DOHH2 (cell line): ENCODE measurements at regions not wholly inside any gene's neighbourhood (a gene's known extent, or its start where the extent isn't known, plus 50 kb on each side); places are given as distances from the start of the nearest gene placed in this dataset.

ENCODE experiments used
- H3F3A ChIP-seq: fragments of 200-600 bp; sonication (generic), shearing (Covaris generic); 2 replicates; pipeline ENCODE4 v1.6.0; 2016; ENCODE audit warnings: antibody characterized with exemption, mild to moderate bottlenecking; ENCODE audit not compliant: control insufficient read depth, insufficient read depth
- H3K27ac ChIP-seq: fragments of 200-600 bp; sonication (generic); 2 replicates; pipeline ENCODE4 v1.5.1; 2014; ENCODE audit warnings: low read depth, mild to moderate bottlenecking, low read length, moderate library complexity
- H3K27me3 ChIP-seq: fragments of 200-600 bp; sonication (generic); 2 replicates; pipeline ENCODE4 v1.6.1; 2014; ENCODE audit warnings: mild to moderate bottlenecking, low read length, mixed read lengths; ENCODE audit not compliant: control insufficient read depth
- H3K36me3 ChIP-seq: fragments of 200-600 bp; sonication (generic); 2 replicates; pipeline ENCODE4 v1.6.1; 2014; ENCODE audit warnings: mild to moderate bottlenecking, low read length, moderate library complexity, mixed read lengths; ENCODE audit not compliant: control insufficient read depth
- H3K4me1 ChIP-seq: fragments of 200-600 bp; sonication (generic); 2 replicates; pipeline ENCODE4 v1.6.1; 2014; ENCODE audit warnings: mild to moderate bottlenecking, low read length, mixed read lengths; ENCODE audit not compliant: control insufficient read depth
- H3K4me2 ChIP-seq: fragments of 200-600 bp; sonication (generic); 2 replicates; pipeline ENCODE4 v1.6.0; 2014; ENCODE audit warnings: mild to moderate bottlenecking, low read length, moderate library complexity
- H3K4me3 ChIP-seq: fragments of 200-600 bp; sonication (generic); 2 replicates; pipeline ENCODE4 v1.5.1; 2014; ENCODE audit warnings: mild to moderate bottlenecking, low read length, mixed read lengths
- H3K79me2 ChIP-seq: fragments of 200-600 bp; sonication (generic); 2 replicates; pipeline ENCODE4 v1.6.1; 2014; ENCODE audit warnings: mild to moderate bottlenecking, low read length, mixed read lengths; ENCODE audit not compliant: control insufficient read depth
- H3K9me2 ChIP-seq: fragments of 200-600 bp; sonication (generic); replicated peaks from 2 replicates; pipeline ENCODE4 v1.6.1; 2014; ENCODE audit warnings: mild to moderate bottlenecking, low read length, mixed read lengths; ENCODE audit not compliant: control insufficient read depth
- H3K9me3 ChIP-seq: fragments of 200-600 bp; sonication (generic); 2 replicates; pipeline ENCODE4 v1.6.1; 2014; ENCODE audit warnings: antibody characterized with exemption, low read length, mixed read lengths; ENCODE audit not compliant: control insufficient read depth, insufficient read depth
- H4K20me1 ChIP-seq: fragments of 200-600 bp; sonication (generic); 2 replicates; pipeline ENCODE4 v1.6.0; 2014; ENCODE audit warnings: low read depth, mild to moderate bottlenecking, antibody characterized with exemption, low read length, moderate library complexity; ENCODE audit not compliant: control insufficient read depth, insufficient read depth
- EZH2phosphoT487 ChIP-seq: fragments of 200-600 bp; sonication (generic); IDR thresholded peaks from 2 replicates; pipeline ENCODE4 v1.6.1; 2017; ENCODE audit warnings: borderline replicate concordance, mild to moderate bottlenecking, antibody characterized with exemption, low read length, moderate library complexity, mixed read lengths
- TF ChIP-seq, protein P1 (sequence below): fragments of 200-600 bp; sonication (generic); IDR thresholded peaks from one replicate; pipeline ENCODE4 v1.5.1; 2014; ENCODE audit warnings: antibody characterized with exemption, mild to moderate bottlenecking, low read depth, low read length; ENCODE audit not compliant: poor library complexity, severe bottlenecking

DNA sequence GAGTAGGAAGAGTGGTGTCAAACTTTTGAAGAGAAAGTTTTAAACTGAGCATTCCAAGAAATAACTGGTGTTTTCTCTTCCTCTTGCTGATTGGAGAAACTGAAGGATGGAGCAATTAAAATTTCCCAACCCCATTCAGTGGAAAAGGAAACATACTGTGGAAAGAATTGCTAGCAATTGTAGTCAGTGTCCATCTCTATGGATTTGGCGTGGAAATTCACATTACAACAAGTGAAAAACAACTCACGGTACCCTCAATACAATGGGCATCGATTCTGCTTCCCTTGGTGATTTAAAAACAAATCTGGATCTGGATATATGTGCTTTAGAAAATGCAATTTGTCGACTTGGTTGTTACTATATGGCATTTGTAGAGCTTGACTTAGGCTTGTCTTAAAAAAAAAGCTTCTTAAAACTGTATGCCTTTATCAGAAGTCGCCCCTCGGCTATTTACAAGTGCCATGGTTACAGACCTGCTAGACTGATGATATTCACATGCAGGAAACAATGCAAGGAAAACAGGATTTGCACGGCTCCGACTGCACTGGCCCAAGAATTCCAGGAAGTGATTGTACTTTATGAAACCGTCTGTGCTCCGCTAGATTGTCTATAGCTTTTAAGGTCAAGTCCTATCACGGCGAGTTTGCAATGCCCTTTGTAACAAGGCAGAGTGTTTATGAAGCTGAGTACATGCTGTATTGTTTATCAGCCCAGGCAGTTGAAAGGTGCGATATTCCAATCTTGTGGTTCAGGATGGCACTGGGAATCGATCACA lies 131.7 kb upstream of the PHACTR1 start:
- TF ChIP-seq, protein P1, sequence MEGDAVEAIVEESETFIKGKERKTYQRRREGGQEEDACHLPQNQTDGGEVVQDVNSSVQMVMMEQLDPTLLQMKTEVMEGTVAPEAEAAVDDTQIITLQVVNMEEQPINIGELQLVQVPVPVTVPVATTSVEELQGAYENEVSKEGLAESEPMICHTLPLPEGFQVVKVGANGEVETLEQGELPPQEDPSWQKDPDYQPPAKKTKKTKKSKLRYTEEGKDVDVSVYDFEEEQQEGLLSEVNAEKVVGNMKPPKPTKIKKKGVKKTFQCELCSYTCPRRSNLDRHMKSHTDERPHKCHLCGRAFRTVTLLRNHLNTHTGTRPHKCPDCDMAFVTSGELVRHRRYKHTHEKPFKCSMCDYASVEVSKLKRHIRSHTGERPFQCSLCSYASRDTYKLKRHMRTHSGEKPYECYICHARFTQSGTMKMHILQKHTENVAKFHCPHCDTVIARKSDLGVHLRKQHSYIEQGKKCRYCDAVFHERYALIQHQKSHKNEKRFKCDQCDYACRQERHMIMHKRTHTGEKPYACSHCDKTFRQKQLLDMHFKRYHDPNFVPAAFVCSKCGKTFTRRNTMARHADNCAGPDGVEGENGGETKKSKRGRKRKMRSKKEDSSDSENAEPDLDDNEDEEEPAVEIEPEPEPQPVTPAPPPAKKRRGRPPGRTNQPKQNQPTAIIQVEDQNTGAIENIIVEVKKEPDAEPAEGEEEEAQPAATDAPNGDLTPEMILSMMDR, result no peak
- no peak for TF ChIP-seq EZH2phosphoT487
- H3F3A ChIP-seq, result no peaks in the 10 kb centered on the region
- no peaks in the 10 kb centered on the region for H3K79me2 ChIP-seq
- no peaks in the 10 kb centered on the region for H3K9me3 ChIP-seq
- H3K4me3 ChIP-seq, result no peak overlapping the region
- no peaks in the 10 kb centered on the region for H3K27me3 ChIP-seq
- H3K4me2 ChIP-seq, result no peak overlapping the region
- H3K9me2 ChIP-seq, result no peaks in the 10 kb centered on the region
- H3K4me1 ChIP-seq, result peaks cover 4% of the 10 kb centered on the region
- H4K20me1 ChIP-seq, result no peaks in the 10 kb centered on the region
- no peaks in the 10 kb centered on the region for H3K36me3 ChIP-seq
- no peak overlapping the region for H3K27ac ChIP-seq

DNA sequence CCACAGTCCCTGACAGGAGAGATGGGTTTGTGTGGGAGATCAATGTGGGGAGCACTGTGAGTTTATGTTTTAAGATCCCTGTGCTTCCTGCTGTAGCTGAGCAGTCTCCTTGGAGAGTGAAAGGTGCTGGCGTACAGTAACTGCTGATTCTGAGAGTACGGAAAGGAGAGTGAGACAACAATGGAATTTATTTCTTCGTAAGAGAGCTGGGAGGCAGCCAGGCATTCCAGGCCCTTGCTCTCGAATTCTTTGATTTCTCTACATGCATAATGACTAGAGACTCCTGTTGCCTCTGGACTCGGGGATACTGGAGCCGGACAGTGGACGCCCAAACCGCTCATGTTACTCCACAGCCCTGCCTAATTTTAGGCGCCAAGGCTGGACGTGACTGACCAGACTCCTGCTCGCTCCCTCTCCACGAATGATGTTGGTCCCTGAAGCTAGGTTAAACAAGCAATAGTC lies 131.0 kb upstream of the PHACTR1 start:
- H3K9me3 ChIP-seq, result no peaks in the 10 kb centered on the region
- no peaks in the 10 kb centered on the region for H3F3A ChIP-seq
- peaks cover 4% of the 10 kb centered on the region for H3K4me1 ChIP-seq
- TF ChIP-seq EZH2phosphoT487, result no peak
- TF ChIP-seq, protein P1, result no peak
- H4K20me1 ChIP-seq, result no peaks in the 10 kb centered on the region
- H3K4me3 ChIP-seq, result no peak overlapping the region
- no peak overlapping the region for H3K4me2 ChIP-seq
- H3K36me3 ChIP-seq, result no peaks in the 10 kb centered on the region
- no peaks in the 10 kb centered on the region for H3K9me2 ChIP-seq
- no peaks in the 10 kb centered on the region for H3K79me2 ChIP-seq
- no peaks in the 10 kb centered on the region for H3K27me3 ChIP-seq
- H3K27ac ChIP-seq, result no peak overlapping the region

DNA sequence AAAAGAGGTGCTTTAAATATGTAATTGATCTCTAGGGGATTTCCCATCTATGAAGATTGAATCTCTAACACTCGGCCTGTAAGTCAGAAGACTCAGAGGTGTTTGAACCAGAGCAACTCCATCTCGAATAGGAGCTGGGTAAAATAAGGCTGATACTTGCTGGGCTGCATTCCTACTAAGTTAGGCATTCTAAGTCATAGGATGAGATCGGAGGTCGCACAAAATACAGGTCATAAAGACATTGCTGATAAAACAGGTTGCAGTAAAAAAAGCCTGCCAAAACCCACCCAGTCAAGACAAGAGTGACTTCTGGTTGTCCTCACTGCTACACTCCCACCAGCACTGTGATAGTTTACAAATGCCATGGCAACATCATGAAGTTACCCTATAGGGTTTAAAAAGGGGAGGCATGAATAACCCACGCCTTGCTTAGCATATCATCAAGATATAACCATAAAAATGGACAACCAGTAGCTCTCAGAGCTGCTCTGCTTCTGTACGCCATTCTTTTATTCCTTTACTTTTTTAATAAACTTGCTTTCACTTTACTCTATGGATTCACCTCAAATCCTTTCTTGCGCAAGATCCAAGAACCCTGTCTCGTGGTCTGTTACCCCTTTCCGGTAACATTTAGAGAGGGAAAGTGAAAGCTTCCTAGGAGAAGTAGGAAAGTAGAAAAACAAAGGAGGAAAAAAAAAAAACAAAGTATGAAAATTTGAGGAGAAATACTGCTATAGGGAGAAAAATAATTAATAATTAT lies 129.7 kb upstream of the PHACTR1 start:
- Histone ChIP-seq H3K4me2 (no peak overlapping the region), H3K27me3 (no peaks in the 10 kb centered on the region), H3K9me2 (no peaks in the 10 kb centered on the region), H3K27ac (no peak overlapping the region), H3K4me1 (peaks cover 4% of the 10 kb centered on the region), H3K4me3 (no peak overlapping the region), H4K20me1 (no peaks in the 10 kb centered on the region), H3K9me3 (no peaks in the 10 kb centered on the region), H3K36me3 (no peaks in the 10 kb centered on the region), H3K79me2 (no peaks in the 10 kb centered on the region), H3F3A (no peaks in the 10 kb centered on the region)
- TF ChIP-seq EZH2phosphoT487, result no peak
- TF ChIP-seq, protein P1, result no peak
